Mesothelial cell of epicardium (in vitro differentiated cells): ENCODE measurements at regions not wholly inside any gene's neighbourhood (a gene's known extent, or its start where the extent isn't known, plus 50 kb on each side); places are given as distances from the start of the nearest gene placed in this dataset.

Experiments used
- DNase-seq, 2 experiments: peaks; one replicate each; pipeline ENCODE4 v3.0.0; 2021; ENCODE audit warnings: low spot score in 2 of 2; ENCODE audit not compliant: unreplicated experiment in 2 of 2
- H3K27ac Mint-ChIP-seq: 2 replicates; pipeline ENCODE4 v1.8.0; 2021; ENCODE audit warnings: mixed read lengths
- H3K27me3 Mint-ChIP-seq: 2 replicates; pipeline ENCODE4 v1.8.0; 2021; ENCODE audit warnings: low read depth, mixed read lengths
- H3K36me3 Mint-ChIP-seq: 2 replicates; pipeline ENCODE4 v1.8.0; 2021; ENCODE audit warnings: mixed read lengths
- H3K4me1 Mint-ChIP-seq: 2 replicates; pipeline ENCODE4 v1.8.0; 2021; ENCODE audit warnings: mixed read lengths
- H3K4me3 Mint-ChIP-seq: 2 replicates; pipeline ENCODE4 v1.8.0; 2021; ENCODE audit warnings: mild to moderate bottlenecking, moderate library complexity, mixed read lengths
- H3K9me3 Mint-ChIP-seq: 2 replicates; pipeline ENCODE4 v1.8.0; 2021; ENCODE audit warnings: mixed read lengths
- CTCF ChIP-seq: fragments of 200-600 bp; sonication (generic); IDR thresholded peaks from one replicate; pipeline ENCODE4 v1.5.0; 2021; ENCODE audit warnings: antibody characterized with exemption; ENCODE audit not compliant: unreplicated experiment

GRCh38 chr16:17729820-17730219, 259.1 kb upstream of the XYLT1 start:
- no peak for DNase-seq
- peaks cover 12% of the 10 kb centered on the region for H3K9me3 Mint-ChIP-seq
- H3K4me1 Mint-ChIP-seq: no peaks in the 10 kb centered on the region
- H3K27me3 Mint-ChIP-seq: peaks cover 2% of the 10 kb centered on the region
- no peak for TF ChIP-seq CTCF
- H3K27ac Mint-ChIP-seq: no peak overlapping the region
- no peaks in the 10 kb centered on the region for H3K36me3 Mint-ChIP-seq
- no peak overlapping the region for H3K4me3 Mint-ChIP-seq

- H3K4me3 Mint-ChIP-seq: no peak overlapping the region
- no peak for DNase-seq
- no peaks in the 10 kb centered on the region for H3K36me3 Mint-ChIP-seq
- H3K27me3 Mint-ChIP-seq: peaks cover 2% of the 10 kb centered on the region
- no peak overlapping the region for H3K27ac Mint-ChIP-seq
- no peaks in the 10 kb centered on the region for H3K4me1 Mint-ChIP-seq
- H3K9me3 Mint-ChIP-seq: peaks cover 6% of the 10 kb centered on the region
- no peak for TF ChIP-seq CTCF
Measured at GRCh38 chr16:17728196-17728595, 257.4 kb upstream of the XYLT1 start.

GRCh38 chr16:17724242-17724898, 253.6 kb upstream of the XYLT1 start:
- Mint-ChIP-seq H3K27me3 (no peaks in the 10 kb centered on the region), H3K36me3 (no peaks in the 10 kb centered on the region), H3K9me3 (no peaks in the 10 kb centered on the region), H3K4me3 (no peak overlapping the region), H3K4me1 (no peaks in the 10 kb centered on the region), H3K27ac (no peak overlapping the region)
- no peak for TF ChIP-seq CTCF
- no peak for DNase-seq

GRCh38 chr16:17723531-17724134, 252.9 kb upstream of the XYLT1 start:
- H3K4me3 Mint-ChIP-seq: no peak overlapping the region
- H3K36me3 Mint-ChIP-seq: no peaks in the 10 kb centered on the region
- H3K27ac Mint-ChIP-seq: no peak overlapping the region
- TF ChIP-seq CTCF: no peak
- no peaks in the 10 kb centered on the region for H3K27me3 Mint-ChIP-seq
- H3K4me1 Mint-ChIP-seq: no peaks in the 10 kb centered on the region
- DNase-seq: no peak
- H3K9me3 Mint-ChIP-seq: no peaks in the 10 kb centered on the region

- H3K27ac Mint-ChIP-seq: no peak overlapping the region
- no peak overlapping the region for H3K4me3 Mint-ChIP-seq
- H3K9me3 Mint-ChIP-seq: peaks cover 11% of the 10 kb centered on the region
- H3K36me3 Mint-ChIP-seq: no peaks in the 10 kb centered on the region
- H3K4me1 Mint-ChIP-seq: no peaks in the 10 kb centered on the region
- no peak for DNase-seq
- no peaks in the 10 kb centered on the region for H3K27me3 Mint-ChIP-seq
- TF ChIP-seq CTCF: no peak
Measured at GRCh38 chr16:17718495-17718894, 247.7 kb upstream of the XYLT1 start.
